OCI-LY3 (cell line): ENCODE measurements at regions not wholly inside any gene's neighbourhood (a gene's known extent, or its start where the extent isn't known, plus 50 kb on each side); places are given as distances from the start of the nearest gene placed in this dataset.

Experiments used
- EZH2phosphoT487 ChIP-seq: fragments of 200-600 bp; shearing (Covaris generic); IDR thresholded peaks from 2 replicates; pipeline ENCODE4 v1.6.1; 2018; ENCODE audit warnings: antibody characterized with exemption, mixed run types, low read depth
- TF ChIP-seq, protein P1 (sequence below): fragments of 200-600, 300-600 bp; sonication (generic); IDR thresholded peaks from 2 replicates; pipeline ENCODE4 v1.5.1; 2014; ENCODE audit warnings: antibody characterized with exemption, low read length, low read depth

GRCh38 chr3:70736009-70736408, 423.6 kb upstream of the MDFIC2 start:
- TF ChIP-seq, protein P1, sequence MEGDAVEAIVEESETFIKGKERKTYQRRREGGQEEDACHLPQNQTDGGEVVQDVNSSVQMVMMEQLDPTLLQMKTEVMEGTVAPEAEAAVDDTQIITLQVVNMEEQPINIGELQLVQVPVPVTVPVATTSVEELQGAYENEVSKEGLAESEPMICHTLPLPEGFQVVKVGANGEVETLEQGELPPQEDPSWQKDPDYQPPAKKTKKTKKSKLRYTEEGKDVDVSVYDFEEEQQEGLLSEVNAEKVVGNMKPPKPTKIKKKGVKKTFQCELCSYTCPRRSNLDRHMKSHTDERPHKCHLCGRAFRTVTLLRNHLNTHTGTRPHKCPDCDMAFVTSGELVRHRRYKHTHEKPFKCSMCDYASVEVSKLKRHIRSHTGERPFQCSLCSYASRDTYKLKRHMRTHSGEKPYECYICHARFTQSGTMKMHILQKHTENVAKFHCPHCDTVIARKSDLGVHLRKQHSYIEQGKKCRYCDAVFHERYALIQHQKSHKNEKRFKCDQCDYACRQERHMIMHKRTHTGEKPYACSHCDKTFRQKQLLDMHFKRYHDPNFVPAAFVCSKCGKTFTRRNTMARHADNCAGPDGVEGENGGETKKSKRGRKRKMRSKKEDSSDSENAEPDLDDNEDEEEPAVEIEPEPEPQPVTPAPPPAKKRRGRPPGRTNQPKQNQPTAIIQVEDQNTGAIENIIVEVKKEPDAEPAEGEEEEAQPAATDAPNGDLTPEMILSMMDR: no peak
- TF ChIP-seq EZH2phosphoT487: no peak
